H1 (cell line): ENCODE measurements at regions not wholly inside any gene's neighbourhood (a gene's known extent, or its start where the extent isn't known, plus 50 kb on each side); places are given as distances from the start of the nearest gene placed in this dataset.

ENCODE experiments used
- CTCF ChIA-PET: fragments of 300-600 bp; sonication (Branson Sonifier 250); formaldehyde crosslinking; loops from one replicate; lab custom pipeline; 2021; ENCODE audit not compliant: partially characterized antibody; lab: Charles Lee
- POLR2A ChIA-PET: fragments of 300-600 bp; sonication (Branson Sonifier 250); formaldehyde crosslinking; loops from one replicate; lab custom pipeline; 2021; ENCODE audit warnings: inconsistent platforms; ENCODE audit not compliant: partially characterized antibody; lab: Charles Lee
- DNase-seq, 2 experiments: peaks; one replicate each; pipeline versions ENCODE4 v3.0.0 to v3.0.0-alpha.2; 2010 to 2022; ENCODE audit warnings: low spot score in 2 of 2, low read depth in 1 of 2, mixed read lengths in 1 of 2
- FAIRE-seq: peaks from 2 replicates; lab custom pipeline; 2011; peaks lifted over from hg19 to GRCh38; lab: Jason Lieb, UNC
- H2AFZ ChIP-seq: 2 replicates; pipeline ENCODE4 v1.8.1; 2012; ENCODE audit warnings: low read length, inconsistent platforms
- H2AK5ac ChIP-seq: 2 replicates; pipeline ENCODE4 v1.6.1; 2013; ENCODE audit warnings: low read depth, low read length
- H2BK120ac ChIP-seq: replicated peaks from 2 replicates; pipeline ENCODE3; 2013; ENCODE audit warnings: low read depth, low read length, inconsistent platforms
- H2BK12ac ChIP-seq: 2 replicates; pipeline ENCODE4 v1.6.1; 2013; ENCODE audit warnings: low read depth, low read length
- H2BK15ac ChIP-seq: 2 replicates; pipeline ENCODE4 v1.6.1; 2013; ENCODE audit warnings: low read length
- H2BK20ac ChIP-seq: 2 replicates; pipeline ENCODE4 v1.6.1; 2013; ENCODE audit warnings: low read length
- H2BK5ac ChIP-seq: 2 replicates; pipeline ENCODE4 v1.6.1; 2013; ENCODE audit warnings: low read depth, low read length
- H3K14ac ChIP-seq: 2 replicates; pipeline ENCODE4 v1.6.1; 2013; ENCODE audit warnings: inconsistent platforms; ENCODE audit not compliant: insufficient read length
- H3K18ac ChIP-seq: 2 replicates; pipeline ENCODE4 v1.6.1; 2013; ENCODE audit warnings: low read length; ENCODE audit errors: extremely low read depth
- H3K23ac ChIP-seq: 2 replicates; pipeline ENCODE4 v1.6.1; 2013; ENCODE audit warnings: inconsistent platforms; ENCODE audit not compliant: insufficient read length
- H3K23me2 ChIP-seq: 2 replicates; pipeline ENCODE4 v1.6.1; 2013; ENCODE audit warnings: low read depth, low read length
- H3K27ac ChIP-seq: 2 replicates; pipeline ENCODE4 v1.6.1; 2011; ENCODE audit warnings: low read depth, low read length, inconsistent platforms
- H3K27me3 ChIP-seq, 4 experiments: replicated peaks in 1 of 4; 1 replicate in 1 of 4; 2 replicates in 3 of 4; pipeline versions ENCODE4 v1.6.1 to v1.8.1; 2011 to 2013; ENCODE audit warnings: low read length in 3 of 4, mild to moderate bottlenecking in 3 of 4, inconsistent platforms in 2 of 4, mixed read lengths in 2 of 4, moderate library complexity in 1 of 4; ENCODE audit not compliant: control insufficient read depth in 3 of 4, insufficient read depth in 3 of 4; ENCODE audit errors: extremely low read depth in 1 of 4
- H3K36me3 ChIP-seq, 4 experiments: 2 replicates each; pipeline versions ENCODE4 v1.6.1 to v1.8.1; 2011 to 2013; ENCODE audit warnings: mild to moderate bottlenecking in 4 of 4, low read length in 3 of 4, moderate library complexity in 2 of 4, control low read depth in 1 of 4, inconsistent platforms in 1 of 4; ENCODE audit not compliant: insufficient read depth in 4 of 4, control insufficient read depth in 2 of 4
- H3K4ac ChIP-seq: replicated peaks from 2 replicates; pipeline ENCODE3; 2013; ENCODE audit warnings: low read length, low read depth, mixed read lengths, inconsistent platforms; ENCODE audit not compliant: insufficient read length
- H3K4me1 ChIP-seq, 4 experiments: replicated peaks in 1 of 4; 1 replicate in 1 of 4; 2 replicates in 3 of 4; pipeline versions ENCODE4 v1.6.1 to v1.8.1; 2011 to 2013; ENCODE audit warnings: low read length in 3 of 4, inconsistent platforms in 2 of 4, mixed read lengths in 1 of 4; ENCODE audit not compliant: insufficient read depth in 4 of 4, control insufficient read depth in 3 of 4
- H3K4me2 ChIP-seq, 2 experiments: 2 replicates each; pipeline versions ENCODE4 v1.6.1 to v1.8.1; 2011 to 2013; ENCODE audit warnings: low read depth in 2 of 2, low read length in 2 of 2, control low read depth in 1 of 2, inconsistent platforms in 1 of 2, mild to moderate bottlenecking in 1 of 2; ENCODE audit not compliant: insufficient read depth in 1 of 2
- H3K4me3 ChIP-seq, 4 experiments: fragments of 200-600, 300-600 bp in 1 of 4; sonication (generic), shearing (Covaris generic), sonication (Bioruptor Twin) in 1 of 4; 2 replicates each; pipeline versions ENCODE4 v1.5.1 to v1.8.1; 2011 to 2016; ENCODE audit warnings: low read length in 4 of 4, low read depth in 3 of 4, control low read depth in 2 of 4, inconsistent platforms in 2 of 4, mild to moderate bottlenecking in 2 of 4, mixed read lengths in 1 of 4, moderate library complexity in 1 of 4; ENCODE audit not compliant: insufficient read depth in 2 of 4; ENCODE audit errors: extremely low read depth in 1 of 4
- H3K56ac ChIP-seq: replicated peaks from 2 replicates; pipeline ENCODE3; 2013; ENCODE audit warnings: low read depth, mild to moderate bottlenecking, mixed read lengths, low read length, inconsistent platforms; ENCODE audit not compliant: insufficient read length
- H3K79me1 ChIP-seq: 2 replicates; pipeline ENCODE4 v1.6.1; 2013; ENCODE audit warnings: low read depth, low read length, control low read depth
- H3K79me2 ChIP-seq, 2 experiments: 2 replicates each; pipeline versions ENCODE4 v1.6.1 to v1.8.1; 2012 to 2013; ENCODE audit warnings: low read length in 2 of 2, mild to moderate bottlenecking in 2 of 2, inconsistent platforms in 1 of 2; ENCODE audit not compliant: insufficient read depth in 2 of 2, control insufficient read depth in 1 of 2
- H3K9ac ChIP-seq, 4 experiments: replicated peaks in 1 of 4; 1 replicate in 1 of 4; 2 replicates in 3 of 4; pipeline versions ENCODE4 v1.6.1 to v1.8.1; 2011 to 2013; ENCODE audit warnings: low read depth in 3 of 4, low read length in 3 of 4, control low read depth in 2 of 4, mild to moderate bottlenecking in 2 of 4, moderate library complexity in 2 of 4, inconsistent platforms in 1 of 4; ENCODE audit errors: extremely low read depth in 1 of 4
- H3K9me3 ChIP-seq, 2 experiments: 2 replicates each; pipeline versions ENCODE4 v1.6.1 to v1.8.1; 2012 to 2013; ENCODE audit warnings: mild to moderate bottlenecking in 2 of 2, moderate library complexity in 2 of 2, control low read depth in 1 of 2, inconsistent platforms in 1 of 2, low read depth in 1 of 2, low read length in 1 of 2, mixed read lengths in 1 of 2; ENCODE audit not compliant: insufficient read depth in 2 of 2
- H4K20me1 ChIP-seq, 2 experiments: replicated peaks in 1 of 2; 2 replicates each; pipeline versions ENCODE3 to v1.8.1; 2011 to 2013; ENCODE audit warnings: inconsistent platforms in 2 of 2, low read length in 2 of 2, mild to moderate bottlenecking in 1 of 2; ENCODE audit not compliant: insufficient read depth in 2 of 2, control insufficient read depth in 1 of 2
- H4K5ac ChIP-seq: 2 replicates; pipeline ENCODE4 v1.6.1; 2013; ENCODE audit warnings: low read length, low read depth, mixed read lengths, inconsistent platforms; ENCODE audit not compliant: insufficient read length
- H4K8ac ChIP-seq: 2 replicates; pipeline ENCODE4 v1.8.0; 2013; ENCODE audit warnings: mild to moderate bottlenecking, moderate library complexity, low read length, inconsistent platforms; ENCODE audit not compliant: insufficient read depth; ENCODE audit errors: extremely low read depth
- H4K91ac ChIP-seq: replicated peaks from 2 replicates; pipeline ENCODE3; 2013; ENCODE audit warnings: low read length, mixed read lengths, inconsistent platforms; ENCODE audit not compliant: insufficient read length
- E2F6 ChIP-seq: IDR thresholded peaks from 2 replicates; pipeline ENCODE4 v1.6.1; 2012; ENCODE audit warnings: inconsistent platforms
- FOSL1 ChIP-seq: IDR thresholded peaks from 2 replicates; pipeline ENCODE4 v1.6.1; 2011; ENCODE audit warnings: mild to moderate bottlenecking, low read depth, low read length, moderate library complexity; ENCODE audit not compliant: insufficient read depth
- HDAC2 ChIP-seq, 2 experiments: fragments of 300-600 bp in 1 of 2; sonication (generic) in 1 of 2; IDR thresholded peaks; 2 replicates each; pipeline ENCODE4 v1.6.1; 2011 to 2012; ENCODE audit warnings: low read depth in 2 of 2, low read length in 2 of 2, mild to moderate bottlenecking in 2 of 2, moderate library complexity in 2 of 2, borderline replicate concordance in 1 of 2, inconsistent platforms in 1 of 2
- RBBP5 ChIP-seq: IDR thresholded peaks from 2 replicates; pipeline ENCODE4 v1.7.1; 2012; ENCODE audit warnings: low read depth, mild to moderate bottlenecking, inconsistent platforms, low read length, moderate library complexity, borderline replicate concordance
- RFX5 ChIP-seq: IDR thresholded peaks from 2 replicates; pipeline ENCODE4 v1.6.1; 2011; ENCODE audit warnings: low read depth, low read length, improper control_type of control experiment, borderline replicate concordance
- WGBS, 2 experiments: shearing (Covaris generic) in 1 of 2; methylation state at CpG; one replicate each; pipeline versions ENCODE4 v1.1.6 to v1.1.7; 2013 to 2015; ENCODE audit warnings: low lambda C conversion rate in 2 of 2, mixed read lengths in 2 of 2, inconsistent platforms in 1 of 2, low coverage in 1 of 2, missing lambda C conversion rate in 1 of 2; ENCODE audit not compliant: insufficient replicate concordance in 2 of 2, insufficient coverage in 1 of 2, insufficient read length in 1 of 2; ENCODE audit errors: extremely low coverage in 1 of 2, missing lambda C conversion rate in 1 of 2; 5-methylcytosine and 5-hydroxymethylcytosine counted together

- Histone ChIP-seq H4K5ac (no peak overlapping the region), H3K27ac (no peak overlapping the region), H3K9me3 (no peaks in the 10 kb centered on the region), H3K79me2 (no peaks in the 10 kb centered on the region), H4K8ac (no peak overlapping the region), H2BK20ac (no peak overlapping the region), H2AFZ (no peak overlapping the region), H3K4me1 (no peaks in the 10 kb centered on the region), H4K20me1 (no peaks in the 10 kb centered on the region), H2BK12ac (no peak overlapping the region), H3K56ac (no peak overlapping the region), H3K36me3 (no peaks in the 10 kb centered on the region), H3K4me2 (no peak overlapping the region), H2BK15ac (no peak overlapping the region), H3K23ac (no peak overlapping the region), H2BK5ac (no peak overlapping the region), H3K4me3 (no peak overlapping the region), H3K9ac (no peak overlapping the region), H3K4ac (no peak overlapping the region), H3K18ac (no peak overlapping the region), H2BK120ac (no peak overlapping the region), H2AK5ac (no peak overlapping the region), H3K79me1 (no peaks in the 10 kb centered on the region), H3K14ac (no peak overlapping the region), H3K23me2 (no peaks in the 10 kb centered on the region), H3K27me3 (no peaks in the 10 kb centered on the region), H4K91ac (no peak overlapping the region)
- CTCF ChIA-PET, result no interaction called here
- FAIRE-seq, result no peak
- 93% methylated on average over 3 of the region's 3 CpGs; no CpG with 5 or more reads in 1 of the 2 experiments for whole genome bisulfite sequencing, 2 experiments
- no peak for DNase-seq
- POLR2A ChIA-PET, result no interaction called here
- TF ChIP-seq HDAC2 (IDR thresholded peaks at IDR 0.05; ENCODE audit: borderline replicate concordance in 1 of 2, low read depth in 2 of 2, low read length in 2 of 2), result no peak
- TF ChIP-seq RFX5, result no peak
- TF ChIP-seq E2F6, result no peak
- no peak for TF ChIP-seq FOSL1
- TF ChIP-seq RBBP5, result no peak
Observed at GRCh38 chrX:148371291-148371690, 129.1 kb upstream of the AFF2 start.
